Fibroblast of lung (primary cell): ENCODE measurements at regions not wholly inside any gene's neighbourhood (a gene's known extent, or its start where the extent isn't known, plus 50 kb on each side); places are given as distances from the start of the nearest gene placed in this dataset.

Source experiments
- CTCF ChIP-seq, 2 donors: IDR thresholded peaks in 1 of 2; conservative IDR thresholded peaks in 1 of 2; 1 replicate in 1 of 2; 2 replicates in 1 of 2; pipeline ENCODE4 v1.5.1; 2011 to 2012; ENCODE audit warnings: low read length in 2 of 2, control low read depth in 1 of 2, inconsistent platforms in 1 of 2, low read depth in 1 of 2, mild to moderate bottlenecking in 1 of 2
- EZH2 ChIP-seq: IDR thresholded peaks from 2 replicates; pipeline ENCODE4 v1.5.1; 2012; ENCODE audit warnings: low read length, control low read depth, mild to moderate bottlenecking; ENCODE audit errors: missing control alignments

GRCh38 chr12:92196368-92196767 lies 50.7 kb upstream of the BTG1 start:
- TF ChIP-seq CTCF (conservative IDR thresholded peaks at IDR 0.05 in 1 of 2, IDR thresholded peaks at IDR 0.05 in 1 of 2; ENCODE audit: low read depth in 1 of 2, low read length in 2 of 2): no peak
- no peak for TF ChIP-seq EZH2
